Fibroblast of pulmonary artery (primary cell): ENCODE measurements at regions not wholly inside any gene's neighbourhood (a gene's known extent, or its start where the extent isn't known, plus 50 kb on each side); places are given as distances from the start of the nearest gene placed in this dataset.

Experiments used
- DNase-seq: peaks from one replicate; pipeline ENCODE4 v3.0.0-alpha.2; 2010; ENCODE audit warnings: low read depth
- H3K4me3 ChIP-seq: replicated peaks from 2 replicates; pipeline ENCODE4 v1.5.1; 2011; ENCODE audit warnings: low read depth, mild to moderate bottlenecking, control low read depth, low read length, moderate library complexity
- CTCF ChIP-seq: IDR thresholded peaks from 2 replicates; pipeline ENCODE4 v1.5.1; 2011; ENCODE audit warnings: mild to moderate bottlenecking, control low read depth, low read length, inconsistent platforms; ENCODE audit errors: missing control alignments

GRCh38 chr5:6308683-6309082, 69.7 kb downstream of the MED10 start:
- TF ChIP-seq CTCF: no peak
- no peak overlapping the region for H3K4me3 ChIP-seq
- DNase-seq: no peak

GRCh38 chr5:6307304-6307703, 71.0 kb downstream of the MED10 start:
- H3K4me3 ChIP-seq: no peak overlapping the region
- DNase-seq: no peak
- TF ChIP-seq CTCF: no peak

DNA sequence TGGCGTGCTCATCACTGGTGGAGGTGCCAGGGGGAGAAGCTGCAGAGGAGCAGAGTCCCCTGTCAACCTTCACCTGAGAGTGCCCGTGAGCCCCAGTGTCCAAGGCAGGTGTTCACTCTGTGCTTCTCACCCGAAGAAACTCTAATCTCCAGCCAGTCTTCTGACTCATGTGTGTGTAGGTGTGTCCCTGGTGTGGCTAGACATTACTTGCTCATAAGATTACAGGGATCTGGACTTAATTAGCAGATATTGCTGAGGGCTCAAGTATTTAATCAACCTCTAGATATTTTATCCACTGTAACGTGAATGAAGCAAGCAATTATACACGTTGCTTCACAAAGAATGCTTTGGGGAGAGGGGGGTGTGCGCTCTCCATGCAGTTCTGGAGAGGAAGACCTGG, 72.5 kb downstream of the MED10 start:
- TF ChIP-seq CTCF: no peak
- H3K4me3 ChIP-seq: no peak overlapping the region
- DNase-seq: no peak

GRCh38 chr5:6302684-6303083, 75.7 kb downstream of the MED10 start:
- H3K4me3 ChIP-seq: no peak overlapping the region
- DNase-seq: no peak
- TF ChIP-seq CTCF: no peak

- DNase-seq: no peak
- no peak overlapping the region for H3K4me3 ChIP-seq
- TF ChIP-seq CTCF: no peak
Observed at GRCh38 chr5:6302075-6302474, 76.3 kb downstream of the MED10 start.

DNA sequence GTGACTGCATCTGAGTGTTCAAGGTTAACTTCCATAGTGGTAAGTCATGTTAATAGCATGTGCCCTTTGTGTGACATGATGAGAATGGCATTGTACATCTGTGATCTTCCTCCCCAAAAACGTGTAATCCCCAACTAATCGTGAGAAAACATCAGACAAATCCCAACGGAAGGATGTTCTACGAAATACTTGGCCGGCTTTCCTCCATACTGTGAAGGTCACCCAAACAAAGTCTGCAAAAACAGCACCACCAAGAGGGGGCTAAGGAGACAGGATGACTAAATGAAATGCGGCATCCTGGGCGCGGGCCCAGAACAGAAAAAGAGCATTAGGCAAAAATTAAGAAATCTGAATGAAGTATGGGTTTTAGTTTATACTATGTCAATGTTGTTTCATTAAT, 81.8 kb downstream of the MED10 start:
- no peak overlapping the region for H3K4me3 ChIP-seq
- no peak for DNase-seq
- no peak for TF ChIP-seq CTCF

DNA sequence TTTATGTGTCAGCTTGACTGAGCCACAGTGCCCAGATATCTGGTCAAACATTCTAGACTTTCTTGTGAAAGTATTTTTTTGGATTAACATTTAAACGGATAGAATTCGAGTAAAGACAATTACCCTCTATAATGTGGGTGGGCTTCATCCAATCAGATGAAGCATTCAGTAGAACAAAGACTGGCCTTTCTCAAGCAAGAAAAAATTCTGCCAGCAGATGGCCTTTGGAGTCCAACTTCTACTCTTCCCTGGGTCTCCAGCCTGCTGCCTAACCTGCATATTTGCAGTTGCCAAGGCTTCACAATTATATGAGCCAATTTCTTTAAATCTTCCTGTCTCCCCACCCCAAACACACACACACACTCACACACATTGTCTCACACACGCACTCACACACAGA, 86.4 kb downstream of the MED10 start:
- DNase-seq: no peak
- no peak for TF ChIP-seq CTCF
- no peak overlapping the region for H3K4me3 ChIP-seq
